Neural progenitor cell (in vitro differentiated cells): ENCODE measurements at regions not wholly inside any gene's neighbourhood (a gene's known extent, or its start where the extent isn't known, plus 50 kb on each side); places are given as distances from the start of the nearest gene placed in this dataset.

ENCODE experiments used
- DNase-seq: peaks from one replicate; pipeline ENCODE4 v3.0.0-alpha.2; 2016; ENCODE audit warnings: low spot score
- H2AFZ ChIP-seq: fragments of 200-600 bp; sonication (generic); replicated peaks from 2 replicates; pipeline ENCODE4 v1.6.1; 2016; ENCODE audit warnings: antibody characterized with exemption
- H3F3A ChIP-seq: fragments of 200-600 bp; sonication (generic); 2 replicates; pipeline ENCODE4 v1.6.1; 2016; ENCODE audit warnings: antibody characterized with exemption, low read depth
- H3K27ac ChIP-seq: fragments of 200-600 bp; sonication (generic); 2 replicates; pipeline ENCODE4 v1.5.1; 2016; ENCODE audit warnings: mild to moderate bottlenecking
- H3K27me3 ChIP-seq: fragments of 200-600 bp; sonication (generic); 2 replicates; pipeline ENCODE4 v1.6.1; 2016; ENCODE audit warnings: mild to moderate bottlenecking, moderate library complexity
- H3K36me3 ChIP-seq: fragments of 200-600 bp; sonication (generic); 2 replicates; pipeline ENCODE4 v1.5.1; 2016
- H3K4me1 ChIP-seq: fragments of 200-600 bp; sonication (generic); 2 replicates; pipeline ENCODE4 v1.6.1; 2016; ENCODE audit warnings: mixed run types
- H3K4me2 ChIP-seq: fragments of 200-600 bp; sonication (generic); 2 replicates; pipeline ENCODE4 v1.6.1; 2016
- H3K4me3 ChIP-seq: fragments of 200-600 bp; sonication (generic); 2 replicates; pipeline ENCODE4 v1.5.1; 2016
- H3K79me2 ChIP-seq: fragments of 200-600 bp; sonication (generic); 2 replicates; pipeline ENCODE4 v1.6.1; 2016; ENCODE audit warnings: low read depth
- H3K9ac ChIP-seq: fragments of 200-600 bp; sonication (generic); 2 replicates; pipeline ENCODE4 v1.6.1; 2016
- H3K9me3 ChIP-seq: fragments of 200-600 bp; sonication (generic); 2 replicates; pipeline ENCODE4 v1.5.1; 2016; ENCODE audit warnings: low read depth
- H4K20me1 ChIP-seq: fragments of 200-600 bp; sonication (generic); 2 replicates; pipeline ENCODE4 v1.6.1; 2016; ENCODE audit warnings: low read depth
- H3K27ac Mint-ChIP-seq: 3 replicates; pipeline ENCODE4 v1.8.0; 2021; ENCODE audit warnings: mixed read lengths
- H3K27me3 Mint-ChIP-seq: 2 replicates; pipeline ENCODE4 v1.8.0; 2022; ENCODE audit warnings: low read depth, mild to moderate bottlenecking, inconsistent platforms, moderate library complexity, mixed read lengths; ENCODE audit not compliant: insufficient read depth
- H3K36me3 Mint-ChIP-seq: 3 replicates; pipeline ENCODE4 v1.8.0; 2021; ENCODE audit warnings: mixed read lengths
- H3K4me1 Mint-ChIP-seq: 3 replicates; pipeline ENCODE4 v1.8.0; 2021; ENCODE audit warnings: mixed read lengths
- H3K4me3 Mint-ChIP-seq: 3 replicates; pipeline ENCODE4 v1.8.0; 2021; ENCODE audit warnings: mild to moderate bottlenecking, moderate library complexity, mixed read lengths
- H3K9me3 Mint-ChIP-seq: 3 replicates; pipeline ENCODE4 v1.8.0; 2020; ENCODE audit warnings: mixed read lengths
- CTCF ChIP-seq: fragments of 200-600 bp; sonication (generic); IDR thresholded peaks from 2 replicates; pipeline ENCODE4 v1.5.1; 2017; ENCODE audit warnings: antibody characterized with exemption, mild to moderate bottlenecking
- EZH2 ChIP-seq: fragments of 200-600 bp; sonication (generic); IDR thresholded peaks from 2 replicates; pipeline ENCODE4 v1.6.1; 2017; ENCODE audit warnings: antibody characterized with exemption, mild to moderate bottlenecking, moderate library complexity
- EZH2phosphoT487 ChIP-seq: fragments of 200-600 bp; sonication (generic); IDR thresholded peaks from 2 replicates; pipeline ENCODE4 v1.6.1; 2017; ENCODE audit warnings: antibody characterized with exemption

- no peaks in the 10 kb centered on the region for H3K36me3 ChIP-seq
- H3K4me3 ChIP-seq: no peak overlapping the region
- H3F3A ChIP-seq: no peaks in the 10 kb centered on the region
- no peak overlapping the region for H3K4me2 ChIP-seq
- H3K4me1 ChIP-seq: no peaks in the 10 kb centered on the region
- Mint-ChIP-seq H3K4me1 (peaks cover 2% of the 10 kb centered on the region), H3K36me3 (no peaks in the 10 kb centered on the region), H3K9me3 (peaks cover 6% of the 10 kb centered on the region), H3K27me3 (no peaks in the 10 kb centered on the region), H3K27ac (no peak overlapping the region), H3K4me3 (no peak overlapping the region)
- H3K9me3 ChIP-seq: no peaks in the 10 kb centered on the region
- TF ChIP-seq EZH2phosphoT487: no peak
- no peak for TF ChIP-seq EZH2
- TF ChIP-seq CTCF: no peak
- H3K27me3 ChIP-seq: no peaks in the 10 kb centered on the region
- H3K9ac ChIP-seq: no peak overlapping the region
- no peak overlapping the region for H2AFZ ChIP-seq
- no peak for DNase-seq
- H3K27ac ChIP-seq: no peak overlapping the region
- H3K79me2 ChIP-seq: no peaks in the 10 kb centered on the region
- H4K20me1 ChIP-seq: no peaks in the 10 kb centered on the region
These were observed 135.5 kb downstream of the TRAM1L1 start for GRCh38 chr4:116949856-116950255.

GRCh38 chr4:116942315-116942714 lies 143.1 kb downstream of the TRAM1L1 start:
- Histone ChIP-seq H2AFZ (no peak overlapping the region), H4K20me1 (no peaks in the 10 kb centered on the region), H3F3A (no peaks in the 10 kb centered on the region), H3K9me3 (no peaks in the 10 kb centered on the region), H3K4me1 (no peaks in the 10 kb centered on the region), H3K27me3 (no peaks in the 10 kb centered on the region), H3K9ac (no peak overlapping the region), H3K4me3 (no peak overlapping the region), H3K79me2 (no peaks in the 10 kb centered on the region), H3K36me3 (no peaks in the 10 kb centered on the region), H3K4me2 (no peak overlapping the region), H3K27ac (no peak overlapping the region)
- H3K36me3 Mint-ChIP-seq: no peaks in the 10 kb centered on the region
- no peaks in the 10 kb centered on the region for H3K27me3 Mint-ChIP-seq
- no peak overlapping the region for H3K27ac Mint-ChIP-seq
- TF ChIP-seq EZH2 (no peak), EZH2phosphoT487 (no peak), CTCF (no peak)
- no peak overlapping the region for H3K4me3 Mint-ChIP-seq
- peaks cover 2% of the 10 kb centered on the region for H3K4me1 Mint-ChIP-seq
- peaks cover 2% of the 10 kb centered on the region for H3K9me3 Mint-ChIP-seq
- DNase-seq: no peak

- peaks cover 2% of the 10 kb centered on the region for H3K4me1 ChIP-seq
- TF ChIP-seq CTCF (no peak), EZH2phosphoT487 (no peak), EZH2 (no peak)
- Mint-ChIP-seq H3K27ac (no peak overlapping the region), H3K27me3 (no peaks in the 10 kb centered on the region), H3K4me3 (no peak overlapping the region), H3K36me3 (no peaks in the 10 kb centered on the region), H3K9me3 (no peaks in the 10 kb centered on the region), H3K4me1 (peaks cover 3% of the 10 kb centered on the region)
- H3K36me3 ChIP-seq: no peaks in the 10 kb centered on the region
- no peak overlapping the region for H3K9ac ChIP-seq
- H3K27ac ChIP-seq: no peak overlapping the region
- no peaks in the 10 kb centered on the region for H4K20me1 ChIP-seq
- H3K4me3 ChIP-seq: no peak overlapping the region
- no peaks in the 10 kb centered on the region for H3F3A ChIP-seq
- no peak for DNase-seq
- peaks cover 23% of the 10 kb centered on the region for H3K27me3 ChIP-seq
- no peaks in the 10 kb centered on the region for H3K9me3 ChIP-seq
- no peak overlapping the region for H2AFZ ChIP-seq
- no peaks in the 10 kb centered on the region for H3K79me2 ChIP-seq
- no peak overlapping the region for H3K4me2 ChIP-seq
These were observed 155.0 kb downstream of the TRAM1L1 start for GRCh38 chr4:116930329-116930728.
